ENCODE measurements at regions not wholly inside any gene's neighbourhood (a gene's known extent, or its start where the extent isn't known, plus 50 kb on each side); places are given as distances from the start of the nearest gene placed in this dataset.

GRCh38 chr19:29096896-29097295 lies 116.1 kb downstream of the UQCRFS1 start:
- Histone ChIP-seq H3K9me3 (no peaks in the 10 kb centered on the region), H3K27me3 (no peaks in the 10 kb centered on the region), H3K36me3 (no peaks in the 10 kb centered on the region), H3K4me1 (no peaks in the 10 kb centered on the region), H3K27ac (no peak overlapping the region), H3K4me3 (no peak overlapping the region)
- DNase-seq: no peak
- intact Hi-C loops (cut with DNase I): no loop called here
- WGBS (ENCODE audit: insufficient coverage, low coverage, low lambda C conversion rate, missing lambda C conversion rate): 13% methylated on average over 1 of the region's 2 CpGs
- ATAC-seq: no peak
- TF ChIP-seq, protein P1, sequence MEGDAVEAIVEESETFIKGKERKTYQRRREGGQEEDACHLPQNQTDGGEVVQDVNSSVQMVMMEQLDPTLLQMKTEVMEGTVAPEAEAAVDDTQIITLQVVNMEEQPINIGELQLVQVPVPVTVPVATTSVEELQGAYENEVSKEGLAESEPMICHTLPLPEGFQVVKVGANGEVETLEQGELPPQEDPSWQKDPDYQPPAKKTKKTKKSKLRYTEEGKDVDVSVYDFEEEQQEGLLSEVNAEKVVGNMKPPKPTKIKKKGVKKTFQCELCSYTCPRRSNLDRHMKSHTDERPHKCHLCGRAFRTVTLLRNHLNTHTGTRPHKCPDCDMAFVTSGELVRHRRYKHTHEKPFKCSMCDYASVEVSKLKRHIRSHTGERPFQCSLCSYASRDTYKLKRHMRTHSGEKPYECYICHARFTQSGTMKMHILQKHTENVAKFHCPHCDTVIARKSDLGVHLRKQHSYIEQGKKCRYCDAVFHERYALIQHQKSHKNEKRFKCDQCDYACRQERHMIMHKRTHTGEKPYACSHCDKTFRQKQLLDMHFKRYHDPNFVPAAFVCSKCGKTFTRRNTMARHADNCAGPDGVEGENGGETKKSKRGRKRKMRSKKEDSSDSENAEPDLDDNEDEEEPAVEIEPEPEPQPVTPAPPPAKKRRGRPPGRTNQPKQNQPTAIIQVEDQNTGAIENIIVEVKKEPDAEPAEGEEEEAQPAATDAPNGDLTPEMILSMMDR (IDR thresholded peaks at IDR 0.05): no peak
- TF ChIP-seq POLR2A (IDR thresholded peaks at IDR 0.05): no peak

- Histone ChIP-seq H3K4me3 (no peak overlapping the region), H3K36me3 (no peaks in the 10 kb centered on the region), H3K9me3 (no peaks in the 10 kb centered on the region), H3K4me1 (no peaks in the 10 kb centered on the region), H3K27me3 (no peaks in the 10 kb centered on the region), H3K27ac (no peak overlapping the region)
- ATAC-seq: no peak
- 70% methylated on average over 6 of the region's 6 CpGs for WGBS (ENCODE audit: insufficient coverage, low coverage, low lambda C conversion rate, missing lambda C conversion rate)
- no peak for TF ChIP-seq POLR2A (IDR thresholded peaks at IDR 0.05)
- TF ChIP-seq, protein P1 (IDR thresholded peaks at IDR 0.05): no peak
- intact Hi-C loops (cut with DNase I): no loop called here
- DNase-seq: no peak
Observed at GRCh38 chr19:29093553-29093908, 119.4 kb downstream of the UQCRFS1 start.

DNA sequence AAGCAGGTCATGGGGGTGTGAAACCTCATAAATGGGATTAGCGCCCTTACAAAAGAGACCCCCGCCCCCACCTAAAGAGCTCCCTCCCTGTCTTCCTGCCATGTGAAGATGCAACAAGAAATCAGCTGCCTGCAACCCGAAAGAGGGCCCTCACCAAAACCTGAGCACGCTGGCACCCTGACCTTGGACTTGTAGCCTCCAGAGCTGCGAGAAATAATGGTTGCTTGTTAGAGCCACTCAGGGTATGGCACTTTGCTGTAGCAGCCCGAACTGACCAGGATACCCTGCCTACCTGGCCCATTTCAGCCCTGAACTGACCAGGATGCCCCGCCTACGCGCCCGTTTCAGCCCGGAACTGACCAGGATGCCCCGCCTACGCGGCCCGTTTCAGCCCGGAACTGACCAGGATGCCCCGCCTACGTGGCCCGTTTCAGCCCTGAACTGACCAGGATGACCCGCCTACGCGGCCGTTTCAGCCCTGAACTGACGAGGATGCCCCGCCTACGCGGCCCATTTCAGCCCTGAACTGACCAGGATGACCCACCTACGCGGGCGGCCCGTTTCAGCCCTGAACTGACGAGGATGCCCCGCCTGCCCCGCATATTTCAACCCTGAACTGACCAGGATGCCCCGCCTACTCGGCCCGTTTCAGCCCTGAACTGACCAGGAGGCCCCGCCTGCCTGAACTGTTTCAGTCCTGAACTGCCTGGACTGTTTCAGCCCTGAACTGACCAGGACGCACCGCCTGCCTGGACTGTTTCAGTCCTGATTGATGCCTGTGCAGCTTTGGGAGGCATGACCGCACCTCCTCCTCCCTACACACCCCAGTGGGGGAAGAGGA lies 120.0 kb downstream of the UQCRFS1 start:
- Histone ChIP-seq H3K4me1 (no peaks in the 10 kb centered on the region), H3K27me3 (no peaks in the 10 kb centered on the region), H3K9me3 (no peaks in the 10 kb centered on the region), H3K27ac (no peak overlapping the region), H3K4me3 (no peak overlapping the region), H3K36me3 (no peaks in the 10 kb centered on the region)
- DNase-seq: no peak
- ATAC-seq: no peak
- TF ChIP-seq POLR2A (IDR thresholded peaks at IDR 0.05): no peak
- intact Hi-C loops (cut with DNase I): no loop called here
- WGBS (ENCODE audit: insufficient coverage, low coverage, low lambda C conversion rate, missing lambda C conversion rate): 70% methylated on average over 5 of the region's 41 CpGs

DNA sequence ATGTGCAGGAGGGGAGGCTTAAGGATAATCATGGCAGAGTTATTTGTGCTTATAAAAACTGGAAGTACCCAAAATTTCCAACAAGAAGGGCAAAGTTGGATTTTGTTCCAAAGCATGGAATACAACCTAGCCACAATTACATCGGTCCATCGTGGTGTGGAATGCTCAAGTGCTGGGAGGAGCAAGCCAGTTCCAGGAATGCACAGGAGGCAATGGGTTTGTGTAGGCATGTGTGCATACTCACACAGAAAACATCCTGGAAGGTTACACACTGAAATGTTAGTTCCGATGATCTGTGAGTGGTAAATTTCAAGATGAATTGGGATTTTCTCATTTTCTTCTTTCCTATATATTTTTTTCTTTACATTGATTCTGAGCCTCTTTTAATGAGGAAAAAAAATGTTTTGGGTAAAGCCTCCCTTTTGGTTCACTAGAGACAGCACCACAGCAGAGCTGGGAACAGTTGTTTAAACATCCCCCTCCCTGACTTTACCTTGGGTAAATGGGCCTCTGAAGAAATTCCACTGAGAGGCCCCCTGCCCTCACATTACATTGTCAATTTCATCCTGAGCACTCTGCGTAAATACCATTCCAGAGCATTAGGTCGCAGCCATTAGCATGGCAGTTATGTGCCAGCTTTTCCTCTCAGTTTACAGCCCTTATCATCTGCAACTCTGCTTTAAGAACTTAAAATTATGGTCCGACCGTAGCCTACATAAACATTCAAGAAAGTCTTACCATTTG lies 122.0 kb downstream of the UQCRFS1 start:
- no peaks in the 10 kb centered on the region for H3K4me1 ChIP-seq
- ATAC-seq (no peak), DNase-seq (no peak)
- H3K27me3 ChIP-seq: no peaks in the 10 kb centered on the region
- no peaks in the 10 kb centered on the region for H3K36me3 ChIP-seq
- no peak overlapping the region for H3K4me3 ChIP-seq
- no peak overlapping the region for H3K27ac ChIP-seq
- no peaks in the 10 kb centered on the region for H3K9me3 ChIP-seq
- TF ChIP-seq, protein P1 (IDR thresholded peaks at IDR 0.05): no peak
- no peak for TF ChIP-seq POLR2A (IDR thresholded peaks at IDR 0.05)
- intact Hi-C loops (cut with DNase I): no loop called here
- 51% methylated on average over 5 of the region's 7 CpGs for WGBS (ENCODE audit: insufficient coverage, low coverage, low lambda C conversion rate, missing lambda C conversion rate)

DNA sequence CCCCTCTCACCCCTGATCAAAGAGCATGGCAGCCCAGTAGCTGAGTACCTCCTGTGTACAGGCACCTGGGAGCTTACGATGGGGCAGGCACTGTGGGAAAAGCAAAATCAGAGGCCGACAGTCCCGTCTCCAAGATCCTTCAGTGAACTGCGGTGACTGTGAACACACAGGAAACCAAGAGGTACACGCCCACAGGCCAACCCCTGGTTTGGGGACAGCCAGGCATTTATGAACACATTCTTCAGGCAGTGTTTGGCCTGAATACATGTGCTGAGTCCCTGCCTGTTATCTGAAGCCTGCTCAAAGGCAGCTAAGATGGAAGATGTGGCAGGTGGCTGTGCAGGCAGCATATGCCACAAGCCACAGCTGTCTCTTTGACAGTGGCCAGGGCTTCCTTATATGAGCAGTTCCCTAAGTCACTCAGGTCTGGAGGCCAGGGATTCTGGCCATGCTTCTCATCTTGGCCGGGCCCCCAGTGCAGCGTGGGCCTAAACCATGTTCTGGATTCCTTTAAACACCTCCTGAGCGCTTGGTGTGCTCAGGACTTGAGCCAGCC lies 123.6 kb downstream of the UQCRFS1 start:
- no peak for TF ChIP-seq POLR2A (IDR thresholded peaks at IDR 0.05)
- Histone ChIP-seq H3K4me3 (no peak overlapping the region), H3K27me3 (no peaks in the 10 kb centered on the region), H3K9me3 (no peaks in the 10 kb centered on the region), H3K4me1 (no peaks in the 10 kb centered on the region), H3K36me3 (no peaks in the 10 kb centered on the region), H3K27ac (no peak overlapping the region)
- DNase-seq (no peak), ATAC-seq (no peak)
- no CpG with 5 or more reads among the region's 8 CpGs for WGBS (ENCODE audit: insufficient coverage, low coverage, low lambda C conversion rate, missing lambda C conversion rate)
- intact Hi-C loops (cut with DNase I): no loop called here
